AG09319 (cell line): ENCODE measurements at regions not wholly inside any gene's neighbourhood (a gene's known extent, or its start where the extent isn't known, plus 50 kb on each side); places are given as distances from the start of the nearest gene placed in this dataset.

Experiments used
- DNase-seq: peaks from one replicate; pipeline ENCODE4 v3.0.0-alpha.2; 2010; ENCODE audit warnings: low read depth; ENCODE audit errors: extremely low read depth
- CTCF ChIP-seq: IDR thresholded peaks from 2 replicates; pipeline ENCODE4 v1.5.1; 2011; ENCODE audit warnings: low read depth, mild to moderate bottlenecking, inconsistent platforms, low read length, moderate library complexity

- TF ChIP-seq CTCF = no peak
- no peak for DNase-seq
Measured at GRCh38 chr3:103937094-103937493, 1429.6 kb upstream of the ALCAM start.

DNA sequence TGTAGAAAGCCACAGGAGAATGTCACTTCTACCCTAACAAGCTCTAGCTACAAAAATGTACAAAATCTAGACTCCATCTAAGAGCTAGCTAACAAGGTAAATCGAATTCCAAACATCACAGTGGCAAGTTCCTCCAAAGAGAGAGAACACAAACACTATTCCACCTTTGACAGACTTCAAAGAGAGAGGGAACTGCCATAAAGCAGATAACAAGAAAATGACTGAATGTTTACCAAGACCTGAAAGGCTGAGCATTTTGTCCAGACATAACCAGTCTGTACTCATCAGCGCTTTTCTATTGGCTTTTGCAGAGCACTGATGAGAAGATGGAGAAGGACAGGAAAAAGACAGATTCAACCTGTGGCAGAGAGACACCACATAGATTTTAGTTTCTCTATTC lies 1419.6 kb upstream of the ALCAM start:
- DNase-seq = no peak
- no peak for TF ChIP-seq CTCF

DNA sequence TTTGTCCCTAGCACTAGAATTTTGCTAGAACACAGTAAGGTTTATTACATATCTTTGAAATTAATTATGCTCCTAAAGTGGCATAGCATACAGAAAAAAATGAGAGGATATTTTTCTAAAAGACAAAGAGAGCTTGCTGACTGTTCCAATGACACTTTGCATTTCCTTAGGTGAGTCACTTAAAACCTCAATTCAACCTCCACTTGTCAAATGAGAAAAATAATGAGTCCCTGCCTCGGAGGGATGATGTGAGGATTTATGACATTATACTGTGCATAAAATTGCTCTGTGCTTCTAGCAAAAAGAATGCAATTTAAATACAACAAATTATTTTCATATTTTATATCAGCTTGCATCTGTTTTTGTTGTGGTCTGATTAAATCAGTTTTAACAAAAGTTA lies 1417.0 kb upstream of the ALCAM start:
- no peak for DNase-seq
- no peak for TF ChIP-seq CTCF

DNA sequence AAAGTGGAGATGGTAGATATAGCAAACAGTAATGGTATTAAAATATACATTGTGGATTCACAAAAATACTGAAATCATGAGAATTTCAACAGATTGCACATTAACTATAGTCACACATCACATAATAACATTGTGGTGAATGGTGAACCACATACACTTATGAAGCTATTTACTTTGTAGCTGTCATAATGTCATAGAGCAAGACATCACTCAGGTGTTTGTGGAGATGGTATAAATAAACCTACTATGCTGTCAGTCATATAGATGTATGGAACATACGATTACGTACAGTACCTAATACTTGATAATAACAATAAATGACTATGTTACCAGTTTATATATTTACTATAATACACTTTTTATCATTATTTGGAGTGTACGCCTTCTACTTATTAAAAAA lies 1416.0 kb upstream of the ALCAM start:
- TF ChIP-seq CTCF = no peak
- DNase-seq = no peak

- no peak for TF ChIP-seq CTCF
- DNase-seq = no peak
Measured at GRCh38 chr3:103953796-103954195, 1412.9 kb upstream of the ALCAM start.

DNA sequence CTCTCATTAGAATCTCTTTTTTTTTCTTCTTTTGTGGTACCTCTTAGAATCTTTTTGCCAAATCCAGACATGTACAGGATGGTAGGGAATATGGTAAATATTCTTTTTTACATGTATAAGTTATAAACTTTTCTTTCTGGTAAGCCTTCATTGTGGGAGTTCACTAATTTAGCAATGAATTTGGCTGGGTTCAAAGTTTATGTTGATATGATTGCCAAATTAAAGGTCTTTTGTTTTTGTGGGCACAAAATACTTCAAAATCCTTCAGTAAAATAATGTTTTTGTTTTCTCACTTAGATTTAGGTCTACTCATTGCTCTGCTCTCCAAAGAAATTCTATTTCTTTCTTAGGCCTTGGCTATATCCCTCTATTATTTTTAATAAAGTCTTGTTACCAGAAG lies 1405.9 kb upstream of the ALCAM start:
- no peak for DNase-seq
- no peak for TF ChIP-seq CTCF

GRCh38 chr3:103963599-103963998 lies 1403.1 kb upstream of the ALCAM start:
- no peak for DNase-seq
- no peak for TF ChIP-seq CTCF
